ENCODE measurements at regions not wholly inside any gene's neighbourhood (a gene's known extent, or its start where the extent isn't known, plus 50 kb on each side); places are given as distances from the start of the nearest gene placed in this dataset.

DNA sequence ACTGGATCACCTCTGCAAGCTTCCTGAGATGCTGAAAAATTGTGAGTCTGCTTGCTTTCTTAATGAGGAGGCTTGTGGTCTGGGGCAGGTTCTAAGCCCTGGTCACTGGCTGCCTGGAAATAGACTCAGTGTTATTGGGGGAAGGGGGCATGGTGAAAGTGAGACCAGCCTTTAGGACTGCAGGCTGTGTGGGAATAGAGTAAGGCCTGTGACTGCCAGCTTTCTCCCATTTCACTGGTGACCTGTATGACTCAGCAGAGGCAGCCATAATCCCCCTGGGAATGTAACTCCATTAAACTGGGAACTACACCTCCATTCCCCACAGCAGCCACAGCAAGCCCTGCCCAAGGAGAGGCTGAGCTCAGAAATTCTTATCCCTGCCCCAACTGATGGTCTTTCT lies 55.9 kb upstream of the IL15 start:
- DNase-seq, result no peak
